H9 (cell line): ENCODE measurements at regions not wholly inside any gene's neighbourhood (a gene's known extent, or its start where the extent isn't known, plus 50 kb on each side); places are given as distances from the start of the nearest gene placed in this dataset.

Experiments used
- DNase-seq: peaks from one replicate; pipeline ENCODE4 v3.0.0-alpha.2; 2017
- H2AFZ ChIP-seq: one replicate; pipeline ENCODE4 v1.6.1; 2013; ENCODE audit warnings: mild to moderate bottlenecking, low read length, control low read depth, moderate library complexity
- H2AK5ac ChIP-seq: 2 replicates; pipeline ENCODE4 v1.6.1; 2013; ENCODE audit warnings: low read length, control low read depth, mixed read lengths; ENCODE audit not compliant: insufficient read length
- H2BK120ac ChIP-seq: one replicate; pipeline ENCODE4 v1.6.1; 2013; ENCODE audit warnings: low read depth, mild to moderate bottlenecking, low read length, control low read depth, inconsistent platforms; ENCODE audit not compliant: poor library complexity, severe bottlenecking
- H2BK12ac ChIP-seq: 2 replicates; pipeline ENCODE4 v1.6.1; 2013; ENCODE audit warnings: low read length, control low read depth, mixed read lengths, low read depth; ENCODE audit not compliant: insufficient read length
- H2BK15ac ChIP-seq: 2 replicates; pipeline ENCODE4 v1.6.1; 2013; ENCODE audit warnings: low read depth, low read length, control low read depth
- H2BK20ac ChIP-seq: one replicate; pipeline ENCODE4 v1.6.1; 2013; ENCODE audit warnings: low read depth, mild to moderate bottlenecking, low read length, control low read depth, inconsistent platforms; ENCODE audit not compliant: poor library complexity, severe bottlenecking
- H2BK5ac ChIP-seq: 2 replicates; pipeline ENCODE4 v1.6.1; 2013; ENCODE audit warnings: low read length, control low read depth, mixed read lengths; ENCODE audit not compliant: insufficient read length
- H3K14ac ChIP-seq: 2 replicates; pipeline ENCODE4 v1.6.1; 2013; ENCODE audit warnings: low read length, control low read depth; ENCODE audit not compliant: insufficient read depth
- H3K18ac ChIP-seq: 2 replicates; pipeline ENCODE4 v1.6.1; 2013; ENCODE audit warnings: low read depth, mild to moderate bottlenecking, mixed read lengths, low read length, control low read depth; ENCODE audit not compliant: insufficient read length
- H3K23ac ChIP-seq: 2 replicates; pipeline ENCODE4 v1.6.1; 2013; ENCODE audit warnings: low read length, control low read depth, mixed read lengths, low read depth; ENCODE audit not compliant: insufficient read length
- H3K23me2 ChIP-seq: 2 replicates; pipeline ENCODE4 v1.6.1; 2013; ENCODE audit warnings: low read depth, mild to moderate bottlenecking, mixed read lengths, low read length, control low read depth; ENCODE audit not compliant: insufficient read length, poor library complexity, severe bottlenecking
- H3K27ac ChIP-seq: 2 replicates; pipeline ENCODE4 v1.5.1; 2013; ENCODE audit warnings: low read length, control low read depth, mixed read lengths, low read depth; ENCODE audit not compliant: insufficient read length
- H3K27me3 ChIP-seq: 2 replicates; pipeline ENCODE4 v1.6.1; 2013; ENCODE audit warnings: low read length, control low read depth, inconsistent platforms; ENCODE audit not compliant: insufficient read depth
- H3K4ac ChIP-seq: 2 replicates; pipeline ENCODE4 v1.6.1; 2013; ENCODE audit warnings: low read depth, mild to moderate bottlenecking, control low read depth, inconsistent platforms, low read length, moderate library complexity
- H3K4me1 ChIP-seq: 2 replicates; pipeline ENCODE4 v1.6.1; 2013; ENCODE audit warnings: low read length, control low read depth, inconsistent platforms; ENCODE audit not compliant: insufficient read depth
- H3K4me2 ChIP-seq: 2 replicates; pipeline ENCODE4 v1.6.1; 2013; ENCODE audit warnings: low read length, control low read depth, mixed read lengths; ENCODE audit not compliant: insufficient read length, insufficient read depth
- H3K56ac ChIP-seq: 2 replicates; pipeline ENCODE4 v1.6.1; 2013; ENCODE audit warnings: low read depth, mild to moderate bottlenecking, mixed read lengths, low read length, control low read depth; ENCODE audit not compliant: insufficient read length
- H3K79me1 ChIP-seq: 2 replicates; pipeline ENCODE4 v1.6.1; 2013; ENCODE audit warnings: low read depth, mild to moderate bottlenecking, moderate library complexity, low read length, control low read depth, inconsistent platforms; ENCODE audit not compliant: insufficient read depth, poor library complexity, severe bottlenecking
- H3K79me2 ChIP-seq: 2 replicates; pipeline ENCODE4 v1.6.1; 2013; ENCODE audit warnings: low read length, control low read depth, inconsistent platforms; ENCODE audit not compliant: insufficient read depth
- H3K9ac ChIP-seq: 2 replicates; pipeline ENCODE4 v1.6.1; 2013; ENCODE audit warnings: low read length, control low read depth, mixed read lengths; ENCODE audit not compliant: insufficient read length; ENCODE audit errors: extremely low read depth
- H3K9me3 ChIP-seq: one replicate; pipeline ENCODE4 v1.6.1; 2013; ENCODE audit warnings: low read depth, low read length, inconsistent platforms; ENCODE audit not compliant: control insufficient read depth
- H3T11ph ChIP-seq: one replicate; pipeline ENCODE4 v1.6.1; 2013; ENCODE audit warnings: mild to moderate bottlenecking, low read length, control low read depth, inconsistent platforms
- H4K20me1 ChIP-seq: one replicate; pipeline ENCODE4 v1.6.1; 2013; ENCODE audit not compliant: control insufficient read depth, insufficient read length, insufficient read depth
- H4K5ac ChIP-seq: 2 replicates; pipeline ENCODE4 v1.6.1; 2013; ENCODE audit warnings: low read depth, mild to moderate bottlenecking, mixed read lengths, low read length, control low read depth; ENCODE audit not compliant: insufficient read length
- H4K8ac ChIP-seq: replicated peaks from 2 replicates; pipeline ENCODE4 v1.6.1; 2013; ENCODE audit warnings: low read length, control low read depth, mixed read lengths, low read depth; ENCODE audit not compliant: insufficient read length
- H4K91ac ChIP-seq: 2 replicates; pipeline ENCODE4 v1.6.1; 2013; ENCODE audit warnings: low read depth, mild to moderate bottlenecking, moderate library complexity, mixed read lengths, low read length, control low read depth; ENCODE audit not compliant: insufficient read length
- H3K27ac Mint-ChIP-seq, 3 experiments: 2 replicates in 2 of 3; 3 replicates in 1 of 3; pipeline ENCODE4 v1.8.0; 2020 to 2021; ENCODE audit warnings: mixed read lengths in 3 of 3, mild to moderate bottlenecking in 1 of 3, moderate library complexity in 1 of 3
- H3K27me3 Mint-ChIP-seq: 2 replicates; pipeline ENCODE4 v1.8.0; 2021; ENCODE audit warnings: low read depth, mild to moderate bottlenecking, moderate library complexity, mixed read lengths
- H3K36me3 Mint-ChIP-seq, 3 experiments: 2 replicates in 2 of 3; 3 replicates in 1 of 3; pipeline ENCODE4 v1.8.0; 2020 to 2021; ENCODE audit warnings: low read depth in 3 of 3, mixed read lengths in 3 of 3; ENCODE audit not compliant: insufficient read depth in 1 of 3
- H3K4me1 Mint-ChIP-seq, 2 experiments: 2 replicates each; pipeline ENCODE4 v1.8.0; 2020; ENCODE audit warnings: mixed read lengths in 2 of 2
- H3K4me3 Mint-ChIP-seq, 2 experiments: 2 replicates in 1 of 2; 3 replicates in 1 of 2; pipeline ENCODE4 v1.8.0; 2020 to 2021; ENCODE audit warnings: mild to moderate bottlenecking in 2 of 2, mixed read lengths in 2 of 2, moderate library complexity in 1 of 2
- H3K9me3 Mint-ChIP-seq, 2 experiments: 2 replicates in 1 of 2; 3 replicates in 1 of 2; pipeline ENCODE4 v1.8.0; 2020; ENCODE audit warnings: mild to moderate bottlenecking in 2 of 2, mixed read lengths in 2 of 2, moderate library complexity in 1 of 2
- WGBS: extraction: QIAGEN DNeasy Blood & Tissue Kit; methylation state at CpG from one replicate; pipeline ENCODE4 v1.1.7; 2013; ENCODE audit warnings: missing lambda C conversion rate, low lambda C conversion rate, mixed read lengths; ENCODE audit not compliant: insufficient read length; ENCODE audit errors: extremely low coverage; 5-methylcytosine and 5-hydroxymethylcytosine counted together
- TF ChIP-seq, protein P1 (sequence below): fragments of 200-600 bp; sonication (generic); conservative IDR thresholded peaks from 3 replicates; pipeline ENCODE4 v1.8.0; 2021; ENCODE audit warnings: antibody characterized with exemption, mild to moderate bottlenecking

DNA sequence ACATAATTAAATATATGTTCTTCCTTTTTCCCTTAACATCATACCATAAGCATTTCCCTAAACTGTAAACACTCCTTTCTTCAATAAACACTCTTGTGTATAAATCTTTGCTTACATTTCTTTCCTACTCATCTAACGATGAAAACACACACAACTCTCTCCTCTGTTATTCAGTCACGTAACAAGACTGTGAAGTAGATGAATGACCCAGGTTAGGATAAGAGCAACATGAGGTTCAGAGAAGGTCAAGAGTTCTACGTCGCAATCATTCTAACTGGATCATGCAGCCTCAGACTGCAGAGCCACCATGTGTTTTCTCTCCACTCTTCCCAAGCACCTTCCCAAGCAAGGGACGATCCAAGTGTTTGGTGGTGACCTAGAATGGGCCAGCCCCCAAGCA, 70.5 kb upstream of the SPTLC1 start:
- H3K27ac ChIP-seq, result no peak overlapping the region
- H3K4me2 ChIP-seq, result no peak overlapping the region
- H3K79me1 ChIP-seq, result no peaks in the 10 kb centered on the region
- no peak overlapping the region for H2AFZ ChIP-seq
- no peak overlapping the region for H4K91ac ChIP-seq
- H2BK15ac ChIP-seq, result no peak overlapping the region
- H2AK5ac ChIP-seq, result no peak overlapping the region
- H4K8ac ChIP-seq, result no peak overlapping the region
- H2BK20ac ChIP-seq, result no peak overlapping the region
- Mint-ChIP-seq H3K4me3 (no peak overlapping the region), H3K36me3 (0 out of 7 replicates have a peak, but pooled peaks cover 0 to 3% (median 0%) of the 10 kb centered on the region in 3 experiments), H3K9me3 (peaks cover 3 to 6% of the 10 kb centered on the region in 2 experiments; a peak in 3 of 5 replicates), H3K27me3 (peaks cover 4% of the 10 kb centered on the region; the same call in 1 of the 2 replicates), H3K4me1 (peaks cover 6 to 7% of the 10 kb centered on the region in 2 experiments), H3K27ac (no peak overlapping the region)
- no peak overlapping the region for H4K5ac ChIP-seq
- no peaks in the 10 kb centered on the region for H4K20me1 ChIP-seq
- H3K27me3 ChIP-seq, result no peaks in the 10 kb centered on the region
- H3K18ac ChIP-seq, result no peak overlapping the region
- TF ChIP-seq, protein P1, sequence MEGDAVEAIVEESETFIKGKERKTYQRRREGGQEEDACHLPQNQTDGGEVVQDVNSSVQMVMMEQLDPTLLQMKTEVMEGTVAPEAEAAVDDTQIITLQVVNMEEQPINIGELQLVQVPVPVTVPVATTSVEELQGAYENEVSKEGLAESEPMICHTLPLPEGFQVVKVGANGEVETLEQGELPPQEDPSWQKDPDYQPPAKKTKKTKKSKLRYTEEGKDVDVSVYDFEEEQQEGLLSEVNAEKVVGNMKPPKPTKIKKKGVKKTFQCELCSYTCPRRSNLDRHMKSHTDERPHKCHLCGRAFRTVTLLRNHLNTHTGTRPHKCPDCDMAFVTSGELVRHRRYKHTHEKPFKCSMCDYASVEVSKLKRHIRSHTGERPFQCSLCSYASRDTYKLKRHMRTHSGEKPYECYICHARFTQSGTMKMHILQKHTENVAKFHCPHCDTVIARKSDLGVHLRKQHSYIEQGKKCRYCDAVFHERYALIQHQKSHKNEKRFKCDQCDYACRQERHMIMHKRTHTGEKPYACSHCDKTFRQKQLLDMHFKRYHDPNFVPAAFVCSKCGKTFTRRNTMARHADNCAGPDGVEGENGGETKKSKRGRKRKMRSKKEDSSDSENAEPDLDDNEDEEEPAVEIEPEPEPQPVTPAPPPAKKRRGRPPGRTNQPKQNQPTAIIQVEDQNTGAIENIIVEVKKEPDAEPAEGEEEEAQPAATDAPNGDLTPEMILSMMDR, result no peak
- H2BK120ac ChIP-seq, result no peak overlapping the region
- H3K9ac ChIP-seq, result no peak overlapping the region
- no peak overlapping the region for H2BK5ac ChIP-seq
- no peaks in the 10 kb centered on the region for H3K4me1 ChIP-seq
- H2BK12ac ChIP-seq, result no peak overlapping the region
- H3K23me2 ChIP-seq, result no peaks in the 10 kb centered on the region
- no peak for DNase-seq
- H3T11ph ChIP-seq, result no peak overlapping the region
- no peak overlapping the region for H3K23ac ChIP-seq
- no peaks in the 10 kb centered on the region for H3K9me3 ChIP-seq
- H3K79me2 ChIP-seq, result no peaks in the 10 kb centered on the region
- no peak overlapping the region for H3K14ac ChIP-seq
- H3K56ac ChIP-seq, result no peak overlapping the region
- WGBS, result 100% methylated on average over 1 of the region's 5 CpGs
- H3K4ac ChIP-seq, result no peak overlapping the region
